ENCODE measurements at regions not wholly inside any gene's neighbourhood (a gene's known extent, or its start where the extent isn't known, plus 50 kb on each side); places are given as distances from the start of the nearest gene placed in this dataset.

DNA sequence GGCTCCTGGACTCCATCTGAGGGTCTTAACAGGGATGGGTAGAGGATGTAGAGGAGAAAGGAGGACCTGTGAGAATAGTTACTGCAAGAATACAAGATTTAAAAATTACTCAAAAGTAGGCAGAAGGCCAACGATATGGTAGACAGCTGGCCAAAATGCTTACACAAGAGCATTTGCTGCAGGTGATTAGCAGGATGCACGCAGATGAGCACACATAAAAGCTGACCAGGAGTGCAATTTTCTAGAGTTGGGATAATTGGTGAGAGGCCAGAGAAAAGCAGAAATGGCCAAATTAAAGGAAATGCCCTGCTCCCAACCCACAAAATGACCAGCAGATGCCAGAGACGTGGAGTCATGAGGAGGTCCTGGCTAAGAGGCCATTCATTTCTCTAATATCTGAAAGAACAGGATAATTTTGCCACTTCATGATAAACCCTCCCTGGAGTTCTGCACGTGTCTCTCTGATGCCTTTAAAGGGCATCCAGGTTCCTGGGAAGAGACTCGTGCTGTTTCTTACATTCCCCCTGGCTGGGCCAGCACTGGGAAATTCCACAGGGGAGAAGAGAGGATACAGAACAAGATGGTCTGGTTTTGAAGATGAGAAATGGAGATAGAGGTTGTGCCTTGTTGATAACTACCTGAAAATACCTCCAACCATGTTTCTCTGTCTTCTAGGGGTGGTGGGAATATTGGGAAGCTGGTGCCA lies 62.3 kb upstream of the KCNA3 start:
- DNase-seq (ENCODE audit: low spot score): no peak
- in situ Hi-C loops (cut with MboI; ENCODE audit: low sequenced_read_pairs, unreplicated experiment): no loop called here
- TF ChIP-seq, protein P1, sequence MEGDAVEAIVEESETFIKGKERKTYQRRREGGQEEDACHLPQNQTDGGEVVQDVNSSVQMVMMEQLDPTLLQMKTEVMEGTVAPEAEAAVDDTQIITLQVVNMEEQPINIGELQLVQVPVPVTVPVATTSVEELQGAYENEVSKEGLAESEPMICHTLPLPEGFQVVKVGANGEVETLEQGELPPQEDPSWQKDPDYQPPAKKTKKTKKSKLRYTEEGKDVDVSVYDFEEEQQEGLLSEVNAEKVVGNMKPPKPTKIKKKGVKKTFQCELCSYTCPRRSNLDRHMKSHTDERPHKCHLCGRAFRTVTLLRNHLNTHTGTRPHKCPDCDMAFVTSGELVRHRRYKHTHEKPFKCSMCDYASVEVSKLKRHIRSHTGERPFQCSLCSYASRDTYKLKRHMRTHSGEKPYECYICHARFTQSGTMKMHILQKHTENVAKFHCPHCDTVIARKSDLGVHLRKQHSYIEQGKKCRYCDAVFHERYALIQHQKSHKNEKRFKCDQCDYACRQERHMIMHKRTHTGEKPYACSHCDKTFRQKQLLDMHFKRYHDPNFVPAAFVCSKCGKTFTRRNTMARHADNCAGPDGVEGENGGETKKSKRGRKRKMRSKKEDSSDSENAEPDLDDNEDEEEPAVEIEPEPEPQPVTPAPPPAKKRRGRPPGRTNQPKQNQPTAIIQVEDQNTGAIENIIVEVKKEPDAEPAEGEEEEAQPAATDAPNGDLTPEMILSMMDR (IDR thresholded peaks at IDR 0.05; ENCODE audit: borderline replicate concordance, control extremely low read depth, extremely low read depth, insufficient read depth, missing control alignments): no peak

DNA sequence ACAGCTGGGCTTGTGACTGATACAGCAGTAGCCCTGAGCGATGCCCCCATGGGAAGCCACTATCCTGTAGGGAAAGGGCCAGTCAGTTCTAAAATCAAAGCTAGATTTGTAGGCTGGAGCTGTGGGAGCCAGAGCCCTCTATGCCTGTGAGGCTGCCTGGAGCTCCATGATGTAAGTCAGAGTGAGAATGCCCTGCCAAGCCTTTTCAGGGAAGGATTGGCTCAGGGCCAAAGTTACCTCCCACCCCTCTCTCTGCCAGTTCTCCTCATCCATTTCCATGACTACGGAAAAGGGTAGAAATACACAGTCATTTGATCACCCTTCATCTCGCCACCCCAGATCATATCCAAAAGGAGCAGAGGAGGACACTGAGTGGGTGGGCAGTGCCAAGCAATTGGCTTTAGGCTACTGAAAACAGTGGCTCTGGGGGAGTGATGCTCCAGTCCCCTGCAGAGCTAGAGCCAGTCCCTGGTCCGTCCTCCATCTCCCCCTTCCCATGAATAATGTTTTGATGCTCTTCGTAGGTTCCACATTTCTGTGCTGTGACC lies 59.5 kb upstream of the KCNA3 start:
- no peak for DNase-seq (ENCODE audit: low spot score)

DNA sequence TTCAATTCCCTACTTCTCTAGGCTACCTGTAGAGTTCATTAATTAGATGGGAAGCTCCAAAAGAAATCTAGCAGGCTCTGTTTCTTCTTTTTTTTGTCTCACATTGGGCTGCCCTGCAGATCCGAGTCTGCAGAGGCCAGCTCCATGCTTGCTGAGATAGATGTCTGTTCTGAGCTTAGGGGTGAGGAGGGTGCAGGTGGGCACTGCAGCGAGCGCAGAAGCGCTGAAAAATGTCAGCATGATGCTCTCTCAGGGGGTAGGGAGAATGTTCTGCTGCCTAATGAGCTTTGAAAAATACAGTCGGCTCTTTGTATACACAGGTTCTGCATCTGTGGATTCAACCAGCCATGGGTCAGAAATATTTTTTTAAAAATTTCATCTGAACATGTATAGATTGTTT lies 56.8 kb upstream of the KCNA3 start:
- TF ChIP-seq, protein P1 (IDR thresholded peaks at IDR 0.05; ENCODE audit: borderline replicate concordance, control extremely low read depth, extremely low read depth, insufficient read depth, missing control alignments): no peak
- in situ Hi-C loops (cut with MboI; ENCODE audit: low sequenced_read_pairs, unreplicated experiment): no loop called here
- DNase-seq (ENCODE audit: low spot score): no peak

More for the DNA sequence above, 59.5 kb upstream of the KCNA3 start:
- in situ Hi-C loops (cut with MboI; ENCODE audit: low sequenced_read_pairs, unreplicated experiment): no loop called here
- TF ChIP-seq, protein P1 (IDR thresholded peaks at IDR 0.05; ENCODE audit: borderline replicate concordance, control extremely low read depth, extremely low read depth, insufficient read depth, missing control alignments): no peak

DNA sequence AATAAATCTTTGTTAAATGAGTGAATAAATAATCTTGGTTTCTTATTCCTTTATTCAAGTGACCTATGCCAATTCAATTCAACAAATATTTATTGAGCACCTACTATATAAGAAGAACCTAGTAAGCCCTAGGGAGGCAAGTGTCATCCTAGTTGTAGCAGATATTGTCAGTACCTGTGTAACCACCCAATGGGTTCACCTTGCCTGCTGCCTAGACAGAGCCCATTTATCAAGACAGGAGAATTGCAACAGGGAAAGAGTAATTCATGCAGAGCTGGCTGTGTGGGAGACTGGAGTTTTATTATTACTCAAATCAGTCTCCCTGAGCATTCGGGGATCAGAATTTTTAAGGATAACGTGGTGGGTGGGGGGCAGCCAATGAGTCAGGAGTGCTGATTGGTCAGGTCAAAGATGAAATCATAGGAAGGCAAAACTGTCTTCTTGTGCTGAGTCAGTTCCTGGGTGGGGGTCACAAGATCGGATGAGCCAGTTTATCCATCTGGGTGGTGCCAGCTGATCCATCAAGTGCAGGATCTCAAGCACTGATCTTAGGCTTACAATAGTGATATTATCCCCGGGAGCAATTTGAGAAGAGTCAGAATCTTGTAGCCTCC lies 53.8 kb upstream of the KCNA3 start:
- TF ChIP-seq, protein P1 (IDR thresholded peaks at IDR 0.05; ENCODE audit: borderline replicate concordance, control extremely low read depth, extremely low read depth, insufficient read depth, missing control alignments): no peak
- in situ Hi-C loops (cut with MboI; ENCODE audit: low sequenced_read_pairs, unreplicated experiment): no loop called here

DNA sequence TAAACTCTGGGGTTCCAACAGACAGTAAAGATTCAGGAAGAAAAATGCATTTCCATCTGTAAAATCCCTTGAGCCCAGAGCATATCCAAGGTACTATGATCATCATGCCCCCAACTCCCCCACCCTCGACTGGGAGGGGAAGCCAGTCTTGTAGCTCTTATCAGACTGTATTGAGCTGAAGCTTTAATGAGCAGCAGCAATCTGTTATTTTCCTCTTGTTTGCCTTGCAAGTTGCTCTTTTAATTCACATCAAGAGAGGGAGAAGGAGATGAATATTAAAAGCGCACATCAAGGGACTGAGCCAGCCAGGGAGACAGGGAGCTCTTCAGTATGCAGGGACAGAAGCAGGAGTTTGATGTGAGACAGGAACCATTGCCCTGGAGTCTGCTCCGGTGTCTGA lies 52.5 kb upstream of the KCNA3 start:
- in situ Hi-C loops (cut with MboI; ENCODE audit: low sequenced_read_pairs, unreplicated experiment): no loop called here
- TF ChIP-seq, protein P1 (IDR thresholded peaks at IDR 0.05; ENCODE audit: borderline replicate concordance, control extremely low read depth, extremely low read depth, insufficient read depth, missing control alignments): no peak
- DNase-seq (ENCODE audit: low spot score): no peak

More for the DNA sequence above, 53.8 kb upstream of the KCNA3 start:
- DNase-seq (ENCODE audit: low spot score): no peak

DNA sequence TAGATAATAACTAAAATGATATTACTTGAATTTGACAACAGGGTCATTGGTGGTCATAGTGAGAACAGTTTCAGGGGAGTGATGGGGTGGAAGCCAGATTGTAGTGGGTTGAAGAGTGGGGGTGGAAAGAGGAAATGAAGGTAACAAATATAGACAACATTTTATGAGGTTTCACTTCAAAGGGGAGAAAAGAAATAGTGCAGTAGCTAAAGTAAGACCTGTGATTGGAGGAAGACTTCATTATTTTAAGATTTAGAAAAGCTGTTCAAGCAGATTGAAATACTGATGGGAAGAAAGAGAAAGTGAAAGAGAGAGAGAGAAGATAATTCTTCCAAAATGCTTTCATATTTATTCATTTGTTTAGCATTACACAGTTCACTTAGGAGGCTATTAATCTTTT lies 52.0 kb upstream of the KCNA3 start:
- peak; percentile 77 for DNase-seq (ENCODE audit: low spot score)
- in situ Hi-C loops (cut with MboI; ENCODE audit: low sequenced_read_pairs, unreplicated experiment): no loop called here
- TF ChIP-seq, protein P1 (IDR thresholded peaks at IDR 0.05; ENCODE audit: borderline replicate concordance, control extremely low read depth, extremely low read depth, insufficient read depth, missing control alignments): no peak

All from GM13976 (cell line).